Aorta (tissue), 5 donors: ENCODE measurements at regions not wholly inside any gene's neighbourhood (a gene's known extent, or its start where the extent isn't known, plus 50 kb on each side); places are given as distances from the start of the nearest gene placed in this dataset.

ENCODE experiments used
- ATAC-seq: fragments of 200-7000 bp; cut with Tn5 transposase; one replicate; pipeline ENCODE4 v1.9.1; 2022; ENCODE audit warnings: moderate library complexity; ENCODE audit not compliant: low FRiP score
- DNase-seq, 2 donors: peaks; one replicate each; pipeline ENCODE4 v3.0.0-alpha.2; 2020
- H3K27ac ChIP-seq, 2 donors: one replicate each; pipeline ENCODE4 v1.5.1; 2013; ENCODE audit warnings: low read length in 2 of 2, mild to moderate bottlenecking in 2 of 2, moderate library complexity in 2 of 2, control low read depth in 1 of 2, inconsistent platforms in 1 of 2, low read depth in 1 of 2
- H3K27me3 ChIP-seq, 2 donors: one replicate each; pipeline ENCODE4 v1.6.1; 2013; ENCODE audit warnings: control low read depth in 1 of 2, low read length in 1 of 2, mild to moderate bottlenecking in 1 of 2, moderate library complexity in 1 of 2; ENCODE audit not compliant: insufficient read depth in 2 of 2, control insufficient read depth in 1 of 2
- H3K36me3 ChIP-seq, 2 donors: one replicate each; pipeline ENCODE4 v1.6.1; 2013; ENCODE audit warnings: control low read depth in 1 of 2, low read length in 1 of 2, mild to moderate bottlenecking in 1 of 2; ENCODE audit not compliant: insufficient read depth in 2 of 2, control insufficient read depth in 1 of 2
- H3K4me1 ChIP-seq, 2 donors: one replicate each; pipeline ENCODE4 v1.6.1; 2013; ENCODE audit warnings: low read length in 2 of 2, control low read depth in 1 of 2, mild to moderate bottlenecking in 1 of 2, moderate library complexity in 1 of 2; ENCODE audit not compliant: insufficient read depth in 2 of 2, control insufficient read depth in 1 of 2
- H3K4me3 ChIP-seq, 2 donors: one replicate each; pipeline ENCODE4 v1.5.1; 2013; ENCODE audit warnings: low read length in 2 of 2, control low read depth in 1 of 2, mild to moderate bottlenecking in 1 of 2
- H3K9me3 ChIP-seq: one replicate; pipeline ENCODE4 v1.6.1; 2013; ENCODE audit warnings: mild to moderate bottlenecking, low read length; ENCODE audit not compliant: control insufficient read depth
- WGBS, 2 donors: extraction: QIAGEN DNeasy Blood & Tissue Kit; methylation state at CpG; one replicate each; pipeline ENCODE4 v1.1.7; 2013; 5-methylcytosine and 5-hydroxymethylcytosine counted together
- intact Hi-C, 2 donors: fragments of 100-400 bp; cut with DNase I; formaldehyde crosslinking; loops; one replicate each; pipeline versions ENCODE4 v1.14.2 to v1.15.0; 2022
- donor health status: healthy with polysubstance abuse.
- donor health status: Bipolar disorder and iron deficiency.
- donor health status: DM: no; HTN: no; CAD: no.
- donor health status: DM: no; HTN: no; CAD: no.
- donor health status: DM: yes; HTN: yes; CAD: no.

GRCh38 chr6:90809035-90809434, 222.2 kb upstream of the MAP3K7 start:
- H3K27ac ChIP-seq, result no peak overlapping the region
- 80 to 82% methylated on average over 4 of the region's 4 CpGs for WGBS, 2 donors
- no peaks in the 10 kb centered on the region for H3K9me3 ChIP-seq
- ATAC-seq, result no peak
- H3K36me3 ChIP-seq, result no peaks in the 10 kb centered on the region
- H3K4me1 ChIP-seq, result no peaks in the 10 kb centered on the region
- H3K27me3 ChIP-seq, result no peaks in the 10 kb centered on the region
- DNase-seq, result no peak
- H3K4me3 ChIP-seq, result no peak overlapping the region
- intact Hi-C loops, result no loop called here

GRCh38 chr6:90807791-90808701, 221.2 kb upstream of the MAP3K7 start:
- Histone ChIP-seq H3K27me3 (no peaks in the 10 kb centered on the region), H3K4me1 (no peaks in the 10 kb centered on the region), H3K4me3 (no peak overlapping the region), H3K9me3 (no peaks in the 10 kb centered on the region), H3K27ac (no peak overlapping the region), H3K36me3 (no peaks in the 10 kb centered on the region)
- WGBS, 2 donors, result 84 to 88% methylated on average over 6 of the region's 6 CpGs
- ATAC-seq (no peak), DNase-seq (no peak)
- intact Hi-C loops, result no loop called here

DNA sequence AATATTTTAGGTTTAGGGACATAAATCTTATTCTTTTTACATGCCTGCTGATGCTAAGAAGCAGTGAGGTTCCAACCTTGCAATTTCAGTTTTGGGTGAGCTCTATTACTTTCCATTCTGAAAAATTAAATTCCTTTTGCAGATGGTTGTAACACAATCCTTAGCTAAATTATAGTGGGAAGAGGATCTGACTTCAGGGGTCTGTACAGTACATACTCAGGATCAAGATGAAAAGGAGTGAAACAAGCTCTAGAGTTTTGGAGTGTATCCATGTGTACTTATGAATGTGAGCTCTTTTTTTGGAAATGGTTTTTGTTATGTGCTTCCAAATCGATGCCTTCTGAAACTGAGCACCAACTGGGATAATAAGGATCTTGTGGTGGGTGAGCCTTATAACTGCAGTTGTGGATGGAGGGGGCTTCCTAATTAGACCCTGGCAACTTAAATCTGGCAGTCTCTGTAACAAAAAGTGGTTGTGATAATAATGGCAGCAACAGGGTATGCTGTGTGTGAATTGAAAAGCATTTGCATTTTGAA, 218.8 kb upstream of the MAP3K7 start:
- no peak for DNase-seq
- Histone ChIP-seq H3K27ac (no peak overlapping the region), H3K27me3 (no peaks in the 10 kb centered on the region), H3K4me1 (no peaks in the 10 kb centered on the region), H3K36me3 (no peaks in the 10 kb centered on the region), H3K9me3 (no peaks in the 10 kb centered on the region), H3K4me3 (no peak overlapping the region)
- intact Hi-C loops, result no loop called here
- no peak for ATAC-seq
- WGBS, 2 donors, result 56 to 65% methylated on average over 1 of the region's 1 CpG

DNA sequence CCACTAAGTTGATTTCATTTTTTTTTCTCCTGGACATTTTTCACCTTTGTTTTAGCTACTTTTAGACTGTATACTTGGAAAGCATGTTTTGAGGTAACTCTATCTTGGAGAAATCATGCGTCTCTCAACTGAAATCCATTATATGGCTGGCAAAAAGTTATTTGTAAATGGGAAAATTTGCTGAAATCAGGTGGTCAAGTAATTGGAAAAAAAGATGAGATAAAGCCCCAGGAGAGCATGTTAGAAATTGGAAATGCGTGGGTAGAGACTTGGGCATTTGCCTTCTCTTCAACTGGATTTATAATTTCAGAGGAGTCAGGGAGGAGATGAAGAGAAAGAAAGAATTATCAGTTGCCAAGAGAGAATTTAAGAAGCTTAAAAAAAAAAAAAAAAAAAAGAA, 217.1 kb upstream of the MAP3K7 start:
- Histone ChIP-seq H3K27me3 (no peaks in the 10 kb centered on the region), H3K27ac (no peak overlapping the region), H3K4me3 (no peak overlapping the region), H3K4me1 (no peaks in the 10 kb centered on the region), H3K9me3 (no peaks in the 10 kb centered on the region), H3K36me3 (no peaks in the 10 kb centered on the region)
- DNase-seq, result no peak
- intact Hi-C loops, result no loop called here
- WGBS, 2 donors, result 81 to 84% methylated on average over 2 of the region's 2 CpGs
- ATAC-seq, result no peak

DNA sequence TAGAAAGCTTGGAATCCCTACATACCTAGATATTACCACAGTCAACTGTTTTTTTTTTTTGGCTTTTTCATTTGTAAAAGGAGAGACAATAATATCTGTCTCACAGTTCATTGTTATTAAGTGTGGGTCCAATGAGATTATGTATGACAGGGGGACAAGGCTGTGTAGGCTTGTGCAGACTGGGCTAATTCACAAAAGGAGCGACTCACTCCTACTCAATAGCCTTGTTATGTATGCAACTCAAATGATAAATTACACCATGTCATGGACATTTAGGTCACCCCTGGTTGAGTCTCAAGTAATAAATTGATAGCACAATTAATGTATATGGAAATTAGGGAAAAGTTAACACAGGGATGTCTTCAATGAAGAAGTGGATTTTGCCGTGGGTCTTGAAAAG, 208.2 kb upstream of the MAP3K7 start:
- H3K36me3 ChIP-seq, result no peaks in the 10 kb centered on the region
- H3K9me3 ChIP-seq, result no peaks in the 10 kb centered on the region
- H3K27me3 ChIP-seq, result no peaks in the 10 kb centered on the region
- DNase-seq (no peak), ATAC-seq (no peak)
- no peaks in the 10 kb centered on the region for H3K4me1 ChIP-seq
- WGBS, 2 donors, result 89 to 96% methylated on average over 2 of the region's 2 CpGs
- no peak overlapping the region for H3K27ac ChIP-seq
- H3K4me3 ChIP-seq, result no peak overlapping the region
- intact Hi-C loops, result no loop called here

GRCh38 chr6:90793771-90794170, 206.9 kb upstream of the MAP3K7 start:
- Histone ChIP-seq H3K4me1 (no peaks in the 10 kb centered on the region), H3K36me3 (no peaks in the 10 kb centered on the region), H3K9me3 (no peaks in the 10 kb centered on the region), H3K27ac (no peak overlapping the region), H3K4me3 (no peak overlapping the region), H3K27me3 (no peaks in the 10 kb centered on the region)
- intact Hi-C loops, result no loop called here
- WGBS, 2 donors, result 86 to 88% methylated on average over 2 of the region's 2 CpGs
- DNase-seq (no peak), ATAC-seq (no peak)

DNA sequence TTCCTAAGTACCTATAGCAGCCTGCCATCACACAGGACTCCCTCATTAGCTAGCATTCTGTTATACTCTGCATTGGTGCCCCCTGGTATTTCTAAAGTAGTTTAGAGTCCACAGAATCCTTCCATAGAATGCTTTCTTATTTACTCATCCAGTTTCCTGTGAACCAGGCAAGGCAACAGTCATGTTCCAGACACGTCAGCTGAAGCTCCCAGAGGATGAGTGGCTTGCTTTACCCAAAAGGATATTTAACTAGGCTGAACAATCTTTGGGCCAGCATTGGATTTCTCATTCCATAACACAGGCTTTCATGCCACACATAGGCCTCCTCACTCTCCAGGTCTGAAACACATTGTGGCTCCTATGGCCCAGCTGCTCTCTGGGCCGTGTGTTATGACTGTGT, 203.8 kb upstream of the MAP3K7 start:
- 76 to 92% methylated on average over 2 of the region's 2 CpGs for WGBS, 2 donors
- Histone ChIP-seq H3K36me3 (no peaks in the 10 kb centered on the region), H3K9me3 (no peaks in the 10 kb centered on the region), H3K4me3 (no peak overlapping the region), H3K27ac (no peak overlapping the region), H3K4me1 (no peaks in the 10 kb centered on the region), H3K27me3 (no peaks in the 10 kb centered on the region)
- intact Hi-C loops, result no loop called here
- no peak for ATAC-seq
- DNase-seq, result no peak

DNA sequence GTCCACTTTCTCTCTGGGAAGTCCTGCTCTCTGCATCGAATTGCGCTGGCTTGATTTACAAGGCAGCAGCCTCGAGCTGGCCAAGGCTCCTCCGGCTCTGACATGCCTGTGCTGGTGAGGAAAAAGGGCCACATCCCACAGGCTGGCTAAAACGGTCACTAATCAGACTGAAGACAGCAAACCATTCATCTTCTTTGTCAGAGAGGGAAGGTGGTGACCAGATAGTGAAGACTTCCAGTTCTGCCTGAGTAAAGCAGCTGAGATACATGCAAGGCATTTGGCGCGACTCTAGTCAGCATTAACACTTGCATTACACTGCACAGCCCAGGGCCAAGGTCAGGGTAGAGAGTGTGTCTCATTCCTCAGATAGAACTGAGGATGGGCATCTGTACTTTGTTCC, 203.2 kb upstream of the MAP3K7 start:
- H3K27me3 ChIP-seq, result no peaks in the 10 kb centered on the region
- H3K4me1 ChIP-seq, result no peaks in the 10 kb centered on the region
- WGBS, 2 donors, result 40 to 41% methylated on average over 7 of the region's 7 CpGs
- H3K9me3 ChIP-seq, result no peaks in the 10 kb centered on the region
- no peak overlapping the region for H3K4me3 ChIP-seq
- intact Hi-C loops, result no loop called here
- no peaks in the 10 kb centered on the region for H3K36me3 ChIP-seq
- ATAC-seq, result no peak
- no peak overlapping the region for H3K27ac ChIP-seq
- no peak for DNase-seq

DNA sequence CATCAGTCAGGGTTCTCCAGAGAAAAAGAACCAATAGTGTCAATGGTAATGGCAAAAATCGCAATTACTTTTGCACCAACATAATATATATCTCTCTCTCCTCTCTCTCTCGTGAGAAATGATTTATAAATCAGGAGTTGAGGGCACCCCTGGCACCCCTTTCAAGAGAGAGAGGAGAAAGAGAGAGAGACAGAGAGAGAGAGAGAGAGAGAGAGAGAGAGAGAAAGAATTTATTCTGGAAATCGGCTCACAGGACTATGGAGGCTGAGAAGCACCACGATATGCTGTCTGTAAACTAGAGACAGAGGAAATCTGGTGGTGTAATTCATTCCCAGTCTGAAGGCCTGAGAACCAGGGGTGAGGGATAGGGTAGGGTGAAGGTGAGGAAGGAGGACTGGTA, 201.9 kb upstream of the MAP3K7 start:
- no peaks in the 10 kb centered on the region for H3K27me3 ChIP-seq
- WGBS, 2 donors, result 79 to 80% methylated on average over 4 of the region's 4 CpGs
- intact Hi-C loops, result no loop called here
- no peaks in the 10 kb centered on the region for H3K36me3 ChIP-seq
- no peak overlapping the region for H3K4me3 ChIP-seq
- DNase-seq (no peak), ATAC-seq (no peak)
- H3K27ac ChIP-seq, result no peak overlapping the region
- no peaks in the 10 kb centered on the region for H3K9me3 ChIP-seq
- H3K4me1 ChIP-seq, result no peaks in the 10 kb centered on the region
